Left renal cortex interstitium (tissue), 4 donors: ENCODE measurements at regions not wholly inside any gene's neighbourhood (a gene's known extent, or its start where the extent isn't known, plus 50 kb on each side); places are given as distances from the start of the nearest gene placed in this dataset.

ENCODE experiments used
- DNase-seq, 4 donors: peaks; one replicate each; pipeline ENCODE4 v3.0.0-alpha.2; 2013; ENCODE audit warnings: low read depth in 4 of 4, low spot score in 2 of 4, missing footprints in 1 of 4

- DNase-seq = no peak
These were observed 242.6 kb upstream of the ARID1B start for GRCh38 chr6:156534594-156534993.

GRCh38 chr6:156533872-156534524 is 243.2 kb upstream of the ARID1B start:
- DNase-seq = no peak

- DNase-seq = no peak
These were observed 251.1 kb upstream of the ARID1B start for GRCh38 chr6:156526081-156526480.

DNA sequence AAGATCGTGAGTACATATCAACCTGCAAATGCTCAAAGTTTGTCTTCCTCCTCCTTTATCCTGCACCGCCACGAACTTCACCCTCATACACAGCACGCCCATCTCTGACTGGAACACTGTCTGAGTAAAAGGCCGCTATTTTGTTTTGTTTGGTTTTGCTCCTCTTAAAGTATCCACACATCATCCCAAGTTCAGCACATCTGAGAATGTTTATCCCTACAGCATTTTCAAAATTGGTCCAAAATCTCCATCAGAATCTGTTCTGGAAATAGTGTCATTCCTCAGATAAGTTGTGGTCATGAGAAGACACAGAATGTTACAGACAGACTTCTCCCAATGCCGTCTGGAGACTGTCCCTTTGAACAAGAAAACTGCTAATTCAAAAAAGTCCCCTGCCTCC is 251.6 kb upstream of the ARID1B start:
- DNase-seq = no peak

DNA sequence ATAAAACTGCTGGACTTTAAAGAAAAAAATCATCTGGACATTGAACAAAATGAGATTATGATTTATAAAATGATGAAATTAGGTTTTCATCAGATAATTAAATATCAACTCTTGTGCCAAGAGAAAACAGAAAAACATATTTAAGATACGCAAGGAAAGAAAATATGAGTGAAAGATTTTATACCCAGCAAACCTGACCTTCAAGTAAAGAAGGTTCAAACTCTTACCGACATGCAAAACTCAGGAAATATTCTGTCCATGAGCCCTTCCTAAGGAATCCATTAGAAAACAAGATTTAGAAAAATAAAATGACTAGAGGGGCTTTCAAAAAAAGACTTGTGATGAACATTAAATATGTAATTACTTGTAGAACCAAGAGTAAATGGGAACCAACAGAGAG is 257.2 kb upstream of the ARID1B start:
- no peak for DNase-seq

GRCh38 chr6:156517088-156517487 is 260.1 kb upstream of the ARID1B start:
- DNase-seq = no peak

- DNase-seq = no peak
These were observed 261.9 kb upstream of the ARID1B start for GRCh38 chr6:156515242-156515641.

GRCh38 chr6:156513504-156513903 is 263.7 kb upstream of the ARID1B start:
- no peak for DNase-seq

- DNase-seq = no peak
These were observed 265.6 kb upstream of the ARID1B start for GRCh38 chr6:156511570-156511969.

DNA sequence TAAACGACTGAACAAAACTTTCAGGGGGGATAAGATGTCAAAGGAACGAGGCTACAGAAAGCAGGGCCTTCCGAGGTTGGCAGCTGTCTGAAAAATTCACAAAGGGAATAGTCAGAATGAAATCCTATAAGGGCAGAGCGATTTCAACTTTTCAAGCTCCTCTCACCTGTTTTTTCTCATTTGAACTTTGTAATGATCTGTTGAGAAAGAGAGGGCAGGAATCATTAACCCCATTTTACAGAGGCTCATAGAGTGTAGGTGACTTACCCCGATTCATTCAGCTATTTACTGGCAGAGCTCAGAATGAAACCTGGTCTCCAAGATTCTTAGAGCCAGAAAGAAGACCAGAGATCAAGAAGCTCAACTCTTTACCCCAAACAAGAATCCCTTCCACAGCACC is 266.1 kb upstream of the ARID1B start:
- no peak for DNase-seq

GRCh38 chr6:156510242-156510641 is 266.9 kb upstream of the ARID1B start:
- no peak for DNase-seq

DNA sequence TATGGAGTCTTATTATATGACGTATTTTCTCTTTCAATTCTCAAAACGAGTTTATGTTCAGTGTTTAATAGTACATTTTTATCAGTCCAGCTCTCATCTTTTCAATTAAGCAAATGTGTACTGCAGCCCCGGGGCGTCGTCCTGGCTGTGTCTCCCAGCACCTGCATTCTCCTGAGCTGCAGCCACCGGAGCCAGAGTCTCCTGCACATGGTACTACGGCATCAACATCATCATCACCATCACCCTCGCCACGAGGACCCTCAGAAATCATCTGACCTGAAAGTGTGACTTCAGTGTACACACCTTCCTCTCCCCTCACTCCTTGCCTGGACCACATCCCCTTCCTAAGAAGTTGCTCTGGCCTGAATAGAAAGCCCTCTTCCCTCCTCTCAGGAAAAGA is 267.7 kb upstream of the ARID1B start:
- DNase-seq = no peak

- no peak for DNase-seq
These were observed 268.3 kb upstream of the ARID1B start for GRCh38 chr6:156508923-156509322.

- no peak for DNase-seq
These were observed 269.1 kb upstream of the ARID1B start for GRCh38 chr6:156508126-156508525.

DNA sequence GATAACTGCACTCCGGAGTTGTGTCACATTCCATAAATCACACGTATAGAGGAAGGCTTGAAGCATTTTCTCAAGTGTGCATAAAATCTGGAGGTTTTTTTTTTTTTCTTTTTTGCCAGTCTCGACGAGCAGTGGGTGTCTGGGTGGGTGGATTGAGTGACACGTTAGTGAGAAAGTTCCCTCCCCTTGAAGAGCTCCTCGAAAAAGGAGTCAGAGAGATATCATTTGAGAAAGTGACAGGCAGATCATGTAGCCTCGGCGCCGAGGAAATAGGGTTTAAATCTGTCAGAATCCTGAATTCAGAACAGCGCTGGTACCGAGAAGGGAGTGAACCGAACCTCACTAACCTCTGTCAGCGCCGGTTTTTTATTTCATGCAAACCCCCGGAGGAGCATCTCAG is 269.5 kb upstream of the ARID1B start:
- no peak for DNase-seq

GRCh38 chr6:156507106-156507505 is 270.1 kb upstream of the ARID1B start:
- DNase-seq = no peak

DNA sequence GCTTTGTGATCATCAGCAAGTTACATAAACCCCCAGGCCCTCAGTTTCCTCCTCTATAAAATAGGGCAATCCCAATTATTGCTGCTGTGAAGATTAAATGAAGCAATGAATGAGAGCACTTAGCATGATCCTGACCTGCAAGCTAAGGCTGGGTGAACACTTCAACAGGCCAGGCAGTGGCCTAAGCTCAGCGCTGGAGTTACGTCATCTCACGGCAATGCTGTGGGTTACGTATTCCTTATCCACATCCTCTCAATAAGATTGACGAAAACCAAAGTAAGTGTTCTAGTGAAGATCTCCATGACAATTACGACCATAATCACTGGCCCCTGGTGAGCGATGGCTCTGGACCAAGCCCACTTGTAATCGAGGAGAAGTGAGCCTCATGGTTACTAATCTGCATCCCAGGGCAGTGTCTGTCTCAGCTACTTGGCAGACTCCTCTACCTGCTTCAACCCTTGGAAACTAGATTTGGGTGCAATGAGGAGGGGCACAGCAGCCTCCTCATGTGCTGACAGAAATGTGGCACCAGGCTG is 274.1 kb upstream of the ARID1B start:
- no peak for DNase-seq

DNA sequence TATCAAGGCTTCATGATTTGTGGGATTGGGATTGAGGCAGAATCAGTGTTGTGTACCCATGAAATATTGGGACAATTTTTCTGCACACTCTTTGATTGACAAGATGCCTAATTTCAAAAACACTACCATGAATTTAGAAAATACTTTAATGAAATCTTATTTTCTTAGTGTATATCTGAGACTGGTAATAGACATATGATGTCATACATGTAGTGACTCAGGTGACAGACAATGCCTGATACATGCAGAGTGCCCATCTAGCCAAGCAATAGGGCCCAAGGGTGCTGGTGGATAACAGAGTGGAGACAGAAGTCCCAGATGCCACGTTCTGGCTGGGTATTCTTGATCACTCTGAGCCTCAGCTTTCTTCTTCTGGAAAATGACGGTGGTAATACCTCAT is 279.6 kb upstream of the ARID1B start:
- DNase-seq = no peak

DNA sequence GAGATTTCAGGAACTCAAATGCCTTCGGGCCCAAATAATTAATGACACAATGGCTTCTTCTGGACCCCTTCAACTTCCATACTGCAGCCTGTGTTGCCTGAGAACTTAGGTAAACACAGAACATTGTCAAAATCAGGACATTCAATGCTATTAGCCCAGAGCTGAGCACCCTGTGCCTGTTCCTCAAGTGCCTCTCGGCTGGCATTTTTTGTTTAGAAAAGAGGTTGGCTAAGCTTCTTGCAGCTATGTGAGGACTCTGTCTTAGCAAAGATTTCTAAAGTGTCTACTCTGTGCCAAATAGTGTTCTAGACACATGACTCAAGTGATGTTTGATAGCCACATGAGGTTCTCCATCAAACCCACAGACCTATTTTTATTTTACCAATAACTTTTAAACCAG is 289.3 kb upstream of the ARID1B start:
- no peak for DNase-seq

- DNase-seq = no peak
These were observed 292.0 kb upstream of the ARID1B start for GRCh38 chr6:156485150-156485549.

DNA sequence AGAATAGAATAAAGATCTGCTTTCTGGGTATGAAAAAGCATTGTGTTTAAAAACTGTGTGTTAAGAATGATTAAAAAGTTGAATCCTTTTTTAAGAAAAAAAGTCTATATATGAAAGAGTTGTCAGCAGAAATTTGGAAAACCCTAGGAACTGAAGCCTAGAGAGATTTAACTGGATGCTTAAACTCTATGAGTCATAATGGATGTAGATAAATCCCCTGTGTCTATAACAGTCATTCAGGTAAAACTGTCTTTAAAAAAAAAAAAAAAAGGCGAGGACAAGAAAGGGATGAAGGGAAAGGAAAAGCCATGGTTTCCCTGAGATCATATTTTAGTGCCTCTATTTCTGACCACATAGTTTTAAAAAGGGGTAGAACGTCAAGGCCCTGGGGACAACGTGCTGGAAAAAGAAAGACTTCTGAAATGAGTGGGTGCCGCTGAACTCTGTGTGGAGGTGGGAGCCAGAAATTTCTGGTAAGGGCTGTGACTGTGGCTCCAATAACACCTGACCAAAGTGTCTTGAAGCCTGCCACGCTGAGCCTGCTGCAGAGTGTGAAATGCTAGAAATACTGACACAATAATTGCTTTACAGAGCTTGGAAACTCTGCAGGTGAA is 302.6 kb upstream of the ARID1B start:
- no peak for DNase-seq

- DNase-seq = no peak
These were observed 306.2 kb upstream of the ARID1B start for GRCh38 chr6:156471000-156471399.
